Mesodermal cell (in vitro differentiated cells): ENCODE measurements at regions not wholly inside any gene's neighbourhood (a gene's known extent, or its start where the extent isn't known, plus 50 kb on each side); places are given as distances from the start of the nearest gene placed in this dataset.

Source experiments
- H3K27ac ChIP-seq: 2 replicates; pipeline ENCODE4 v1.7.0; 2013; ENCODE audit warnings: mild to moderate bottlenecking, low read depth, low read length, moderate library complexity; ENCODE audit not compliant: severe bottlenecking
- H3K36me3 ChIP-seq: 2 replicates; pipeline ENCODE4 v1.7.1; 2013; ENCODE audit warnings: mild to moderate bottlenecking, low read length, moderate library complexity; ENCODE audit not compliant: control insufficient read depth, insufficient read depth
- H3K4me1 ChIP-seq: one replicate; pipeline ENCODE4 v1.7.1; 2013; ENCODE audit warnings: mild to moderate bottlenecking, low read length; ENCODE audit not compliant: insufficient read depth, control insufficient read depth, poor library complexity, severe bottlenecking
- H3K4me3 ChIP-seq: 2 replicates; pipeline ENCODE4 v1.7.0; 2013; ENCODE audit warnings: low read length, control low read depth, mild to moderate bottlenecking; ENCODE audit not compliant: insufficient read depth, poor library complexity, severe bottlenecking; ENCODE audit errors: extremely low read depth
- H3K9me3 ChIP-seq: 2 replicates; pipeline ENCODE4 v1.7.1; 2013; ENCODE audit warnings: mild to moderate bottlenecking, low read length, moderate library complexity; ENCODE audit not compliant: control insufficient read depth
- WGBS, 2 experiments: methylation state at CpG; one replicate each; pipeline ENCODE4 v1.1.5; 2013; ENCODE audit warnings: missing lambda C conversion rate in 2 of 2; ENCODE audit not compliant: insufficient coverage in 2 of 2; 5-methylcytosine and 5-hydroxymethylcytosine counted together

GRCh38 chr3:35946121-35946853 is 307.0 kb downstream of the ARPP21 start:
- Histone ChIP-seq H3K9me3 (no peaks in the 10 kb centered on the region), H3K4me1 (no peaks in the 10 kb centered on the region), H3K36me3 (no peaks in the 10 kb centered on the region), H3K27ac (no peak overlapping the region), H3K4me3 (no peak overlapping the region)
- WGBS, 2 experiments: no CpG with 5 or more reads among the region's 8 CpGs

DNA sequence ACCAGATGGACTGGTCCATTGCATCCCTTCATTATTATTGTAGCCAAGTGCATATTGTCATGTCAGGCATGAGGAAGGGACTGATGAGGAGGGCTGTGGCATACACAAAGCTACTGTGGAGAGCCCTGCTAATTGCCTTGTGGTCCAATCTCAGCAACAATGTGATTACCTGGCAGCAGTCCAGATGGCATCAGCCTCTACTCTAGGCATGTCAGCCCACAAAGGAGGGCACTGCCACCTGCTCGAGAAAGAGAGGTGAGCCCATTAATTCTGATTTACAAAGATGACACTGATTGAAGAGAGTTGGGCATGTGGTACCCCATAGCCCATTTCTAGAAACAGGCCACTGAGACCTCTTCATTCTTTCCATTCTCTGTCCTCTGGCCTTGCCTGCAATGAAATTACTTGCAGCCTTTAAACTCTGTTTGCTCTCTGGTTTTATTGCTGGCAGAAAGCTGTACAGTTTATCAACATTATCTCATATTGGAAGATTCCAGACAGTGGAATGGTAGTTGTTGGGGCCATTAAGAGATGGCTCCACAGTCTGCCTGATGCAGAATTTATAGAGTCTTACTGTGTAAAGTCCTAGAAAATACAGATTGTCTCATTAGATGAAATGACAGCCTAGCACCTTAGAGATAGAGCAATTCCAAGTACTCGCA is 307.7 kb downstream of the ARPP21 start:
- no peaks in the 10 kb centered on the region for H3K9me3 ChIP-seq
- H3K27ac ChIP-seq: no peak overlapping the region
- H3K36me3 ChIP-seq: no peaks in the 10 kb centered on the region
- no peak overlapping the region for H3K4me3 ChIP-seq
- WGBS, 2 experiments: 80 to 89% methylated on average over 1 to 2 of the region's 2 CpGs
- no peaks in the 10 kb centered on the region for H3K4me1 ChIP-seq

GRCh38 chr3:35950021-35950420 is 310.7 kb downstream of the ARPP21 start:
- Histone ChIP-seq H3K4me3 (no peak overlapping the region), H3K9me3 (no peaks in the 10 kb centered on the region), H3K4me1 (no peaks in the 10 kb centered on the region), H3K27ac (no peak overlapping the region), H3K36me3 (no peaks in the 10 kb centered on the region)
- WGBS, 2 experiments: 71 to 100% methylated on average over 1 of the region's 1 CpG

- H3K4me1 ChIP-seq: no peaks in the 10 kb centered on the region
- H3K27ac ChIP-seq: no peak overlapping the region
- H3K36me3 ChIP-seq: no peaks in the 10 kb centered on the region
- no peaks in the 10 kb centered on the region for H3K9me3 ChIP-seq
- no peak overlapping the region for H3K4me3 ChIP-seq
These were observed 315.1 kb downstream of the ARPP21 start for GRCh38 chr3:35954413-35954812.

GRCh38 chr3:35965908-35966307 is 326.6 kb downstream of the ARPP21 start:
- no peaks in the 10 kb centered on the region for H3K36me3 ChIP-seq
- H3K4me3 ChIP-seq: no peak overlapping the region
- H3K27ac ChIP-seq: no peak overlapping the region
- 0 to 39% methylated on average over 1 to 2 of the region's 2 CpGs for WGBS, 2 experiments
- no peaks in the 10 kb centered on the region for H3K4me1 ChIP-seq
- H3K9me3 ChIP-seq: no peaks in the 10 kb centered on the region

DNA sequence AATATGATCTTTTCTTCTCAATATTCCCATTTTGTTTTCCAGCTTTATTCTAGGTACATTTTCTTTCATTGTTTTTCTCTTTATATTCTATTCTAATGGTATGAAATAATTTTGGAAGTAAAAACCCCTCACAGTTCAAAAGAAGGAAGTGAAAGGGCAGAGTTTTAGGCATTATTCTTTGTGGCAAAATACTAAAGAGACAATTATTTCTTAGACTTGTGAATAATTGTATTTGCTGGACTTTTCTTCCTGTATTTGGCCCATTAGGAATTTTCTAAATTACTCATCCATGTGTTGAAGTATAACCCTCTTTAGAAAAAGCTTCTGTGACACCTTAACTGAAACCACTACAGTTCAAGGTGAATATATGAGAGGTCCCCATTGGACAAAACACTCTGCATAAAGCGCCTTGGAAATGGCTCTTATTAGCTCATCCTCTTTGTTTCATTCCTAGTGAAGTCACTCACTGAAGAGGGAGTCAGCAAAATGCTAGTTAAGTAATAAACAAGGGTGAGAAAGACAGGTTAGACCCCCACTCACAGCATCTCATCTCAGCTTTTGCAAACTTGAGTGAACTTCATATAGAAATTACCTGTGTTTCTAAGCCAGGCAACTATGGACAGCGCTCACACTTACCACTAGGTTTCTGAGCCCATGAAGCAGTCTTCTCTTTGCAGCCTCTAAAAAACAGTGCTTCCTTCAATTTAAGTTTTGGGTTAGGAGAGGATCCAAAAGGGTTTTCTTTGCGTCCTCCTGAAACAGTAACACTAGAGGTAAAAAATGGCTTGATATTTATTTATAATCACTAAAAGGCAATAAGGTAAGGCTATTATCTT is 327.5 kb downstream of the ARPP21 start:
- Histone ChIP-seq H3K9me3 (no peaks in the 10 kb centered on the region), H3K27ac (no peak overlapping the region), H3K4me1 (no peaks in the 10 kb centered on the region), H3K36me3 (no peaks in the 10 kb centered on the region), H3K4me3 (no peak overlapping the region)
- 80 to 90% methylated on average over 1 of the region's 3 CpGs for WGBS, 2 experiments

DNA sequence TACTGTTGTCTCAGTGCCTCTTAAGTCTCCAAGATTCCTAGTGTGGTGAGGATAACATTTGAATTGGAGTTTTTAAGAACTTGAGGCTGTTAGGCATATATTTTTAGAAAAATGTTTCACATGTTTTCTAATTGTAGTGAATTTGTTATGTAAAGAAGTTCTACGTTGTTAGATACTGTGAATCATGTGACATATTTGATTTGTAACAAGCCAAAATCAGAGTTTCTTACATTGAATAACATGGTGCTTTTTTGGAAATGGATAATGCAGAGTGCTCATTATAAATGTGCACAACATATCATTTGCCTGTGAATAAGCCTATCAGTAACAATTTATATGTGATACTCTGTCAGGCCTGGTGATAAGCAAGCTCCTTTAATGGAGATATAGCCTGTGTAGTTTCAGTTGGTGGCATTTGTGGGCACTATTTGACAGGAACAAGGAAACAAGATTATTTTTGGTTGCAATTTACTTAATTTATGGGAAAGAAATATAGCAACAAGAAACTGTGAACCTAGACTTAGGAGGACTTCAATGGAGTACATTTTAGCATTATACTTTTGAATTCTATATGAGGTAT is 328.8 kb downstream of the ARPP21 start:
- Histone ChIP-seq H3K4me3 (no peak overlapping the region), H3K27ac (no peak overlapping the region), H3K9me3 (no peaks in the 10 kb centered on the region), H3K36me3 (no peaks in the 10 kb centered on the region), H3K4me1 (no peaks in the 10 kb centered on the region)
- WGBS, 2 experiments: 83% methylated on average over 1 of the region's 1 CpG; no CpG with 5 or more reads in 1 of the 2 experiments

GRCh38 chr3:35969406-35969805 is 330.1 kb downstream of the ARPP21 start:
- no peaks in the 10 kb centered on the region for H3K9me3 ChIP-seq
- H3K36me3 ChIP-seq: no peaks in the 10 kb centered on the region
- no peaks in the 10 kb centered on the region for H3K4me1 ChIP-seq
- H3K4me3 ChIP-seq: no peak overlapping the region
- WGBS, 2 experiments: no CpG with 5 or more reads among the region's 3 CpGs
- no peak overlapping the region for H3K27ac ChIP-seq

- WGBS, 2 experiments: no CpG with 5 or more reads among the region's 2 CpGs
- no peaks in the 10 kb centered on the region for H3K4me1 ChIP-seq
- no peaks in the 10 kb centered on the region for H3K36me3 ChIP-seq
- no peak overlapping the region for H3K4me3 ChIP-seq
- H3K9me3 ChIP-seq: no peaks in the 10 kb centered on the region
- H3K27ac ChIP-seq: no peak overlapping the region
These were observed 331.5 kb downstream of the ARPP21 start for GRCh38 chr3:35970793-35971192.

DNA sequence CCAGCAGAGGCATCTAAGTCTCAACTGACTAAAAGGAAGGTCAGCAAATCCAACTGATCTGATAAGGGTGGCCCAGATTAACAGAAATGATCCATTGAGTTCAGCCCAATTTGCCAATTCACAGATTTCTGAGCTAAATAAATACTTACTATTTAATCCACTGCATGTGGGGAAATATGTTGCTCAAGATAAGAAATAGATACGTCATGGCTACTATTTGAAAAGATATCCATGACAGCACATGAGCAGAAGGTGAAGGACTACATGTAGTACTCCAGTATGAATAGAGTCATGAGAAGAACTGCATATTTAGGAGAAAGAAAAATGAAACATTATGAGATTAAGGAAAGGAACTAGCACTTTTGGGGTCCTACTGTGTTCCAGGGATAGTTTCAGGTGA is 332.4 kb downstream of the ARPP21 start:
- H3K4me3 ChIP-seq: no peak overlapping the region
- WGBS, 2 experiments: 71 to 100% methylated on average over 1 of the region's 1 CpG
- no peaks in the 10 kb centered on the region for H3K4me1 ChIP-seq
- H3K9me3 ChIP-seq: no peaks in the 10 kb centered on the region
- no peaks in the 10 kb centered on the region for H3K36me3 ChIP-seq
- no peak overlapping the region for H3K27ac ChIP-seq
